OCI-M2 (cell line): ENCODE measurements at regions not wholly inside any gene's neighbourhood (a gene's known extent, or its start where the extent isn't known, plus 50 kb on each side); places are given as distances from the start of the nearest gene placed in this dataset.

Source experiments
- DNase-seq: peaks from one replicate; lab custom pipeline; 2025; ENCODE audit not compliant: unreplicated experiment; lab: John Stamatoyannopoulos, UW

DNA sequence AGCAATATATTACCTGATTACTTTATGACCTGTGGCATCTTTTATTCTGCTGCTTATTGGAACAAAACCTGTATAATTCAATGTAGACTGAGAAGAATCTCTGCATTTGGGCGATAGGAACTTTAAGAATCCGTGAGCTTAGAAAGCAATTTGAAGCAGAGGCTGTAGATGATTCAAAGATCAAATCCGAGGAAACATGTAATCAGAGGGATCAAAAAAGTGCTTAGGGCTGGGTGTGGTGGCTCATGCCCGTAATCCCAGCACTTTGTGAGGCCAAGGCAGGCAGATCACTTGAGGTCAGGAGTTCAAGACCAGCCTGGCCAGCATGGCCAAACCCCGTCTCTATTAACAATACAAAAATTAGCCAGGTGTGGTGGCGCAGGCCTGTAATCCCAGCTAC is 198.4 kb downstream of the MTX2 start:
- DNase-seq: no peak

DNA sequence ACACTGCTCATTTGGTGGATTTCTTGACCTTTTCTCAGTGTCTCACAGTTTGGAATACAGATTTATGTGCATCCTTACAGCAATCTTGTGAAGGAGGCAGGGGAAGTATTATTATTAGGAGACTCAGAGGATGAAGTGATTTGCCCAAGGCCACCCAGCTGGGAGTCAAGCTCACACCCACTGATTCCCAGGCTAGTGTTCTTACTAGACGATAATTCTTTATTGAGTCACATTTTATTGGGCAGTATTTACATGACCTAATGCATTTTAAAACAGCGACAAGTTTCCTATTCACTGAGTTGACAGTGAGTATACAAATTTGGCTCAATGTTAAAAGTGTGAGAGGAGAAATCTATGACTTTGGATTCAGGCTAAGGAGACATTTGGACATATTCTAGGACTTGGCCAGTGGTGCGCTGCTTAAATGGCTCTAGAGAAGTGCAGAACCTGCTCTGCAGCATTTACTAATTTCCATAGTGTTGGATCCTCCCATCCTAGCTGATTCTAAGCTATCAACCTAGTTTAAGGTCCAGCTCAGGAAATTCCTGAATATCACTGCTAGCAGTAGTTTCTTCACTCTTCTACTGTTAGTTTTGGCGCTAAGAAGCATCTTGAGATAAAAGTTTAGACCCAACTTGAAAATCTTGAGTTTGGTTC is 199.3 kb downstream of the MTX2 start:
- DNase-seq: no peak

DNA sequence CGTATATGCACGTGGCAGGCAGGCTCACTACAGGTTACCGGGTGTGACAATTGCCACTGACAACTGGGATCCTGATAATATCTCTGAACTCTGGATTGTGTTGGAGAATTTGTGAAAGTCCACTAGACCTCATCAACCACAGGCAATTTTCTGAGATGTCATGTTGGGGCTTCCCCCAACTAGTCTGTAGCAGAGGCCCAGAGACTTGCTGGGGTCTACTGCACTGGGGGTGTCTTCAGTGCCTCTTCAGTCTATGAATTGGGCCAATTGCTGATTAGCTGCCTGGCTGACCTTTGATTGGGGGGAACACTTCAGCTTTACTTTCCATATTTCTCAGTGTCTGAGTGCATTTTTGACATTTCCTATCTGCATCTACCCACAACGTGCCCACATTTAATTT is 201.5 kb downstream of the MTX2 start:
- DNase-seq: no peak

DNA sequence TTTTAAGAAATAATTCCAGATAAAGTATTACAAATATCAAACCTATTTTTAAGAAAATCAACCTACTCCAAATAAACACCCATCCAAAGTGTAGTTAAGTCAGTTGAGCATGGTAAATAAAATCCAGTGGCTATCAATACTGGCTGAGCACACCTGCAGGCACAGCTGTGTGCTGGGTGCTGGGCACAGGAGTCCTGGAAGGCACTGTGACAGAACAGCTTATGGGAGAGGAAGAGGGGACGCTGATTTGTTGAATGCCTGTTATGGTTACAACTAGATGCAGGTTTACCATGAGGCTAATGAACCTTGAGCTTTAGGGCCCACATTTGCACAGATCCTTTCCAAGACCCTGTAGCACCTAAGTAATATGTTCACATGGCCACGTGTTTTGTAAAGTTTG is 202.7 kb downstream of the MTX2 start:
- DNase-seq: no peak

DNA sequence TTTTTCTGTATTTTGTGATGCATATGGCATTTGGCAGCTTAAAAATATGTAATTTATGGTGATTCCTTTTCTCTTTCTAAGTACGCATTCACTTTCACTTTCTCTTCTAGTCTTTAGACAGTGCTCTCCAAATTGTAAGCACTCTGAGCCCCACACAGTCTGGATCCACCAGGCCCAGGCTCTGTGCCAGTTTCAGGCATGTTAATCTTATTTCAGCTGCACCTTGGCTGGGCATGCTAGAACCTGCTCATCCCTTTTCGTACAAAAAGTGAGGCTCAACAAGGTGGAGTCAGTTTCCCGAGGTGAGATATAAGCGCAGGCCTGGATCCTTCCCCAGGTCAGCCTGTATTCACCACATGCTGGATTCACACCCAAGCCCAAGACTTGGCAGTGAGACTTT is 203.9 kb downstream of the MTX2 start:
- DNase-seq: no peak

DNA sequence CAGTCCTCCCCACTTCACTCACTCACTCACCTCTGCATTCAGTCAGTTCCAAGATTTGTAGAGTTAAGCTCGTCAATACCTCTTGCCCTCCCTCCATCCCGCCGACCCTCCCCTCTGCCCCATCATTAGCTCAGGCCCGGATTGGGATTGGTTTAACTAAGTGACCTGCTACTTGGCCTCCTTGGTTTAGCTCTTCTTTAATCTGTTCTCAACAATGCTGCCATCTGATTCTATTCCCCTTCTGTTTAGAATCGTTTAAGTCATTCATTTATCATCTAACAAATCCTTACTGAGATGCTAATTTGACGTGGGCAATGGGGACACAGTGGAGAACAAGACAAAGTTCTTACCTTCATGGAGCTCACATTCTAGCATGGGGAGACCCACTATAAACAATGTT is 204.6 kb downstream of the MTX2 start:
- DNase-seq: no peak

DNA sequence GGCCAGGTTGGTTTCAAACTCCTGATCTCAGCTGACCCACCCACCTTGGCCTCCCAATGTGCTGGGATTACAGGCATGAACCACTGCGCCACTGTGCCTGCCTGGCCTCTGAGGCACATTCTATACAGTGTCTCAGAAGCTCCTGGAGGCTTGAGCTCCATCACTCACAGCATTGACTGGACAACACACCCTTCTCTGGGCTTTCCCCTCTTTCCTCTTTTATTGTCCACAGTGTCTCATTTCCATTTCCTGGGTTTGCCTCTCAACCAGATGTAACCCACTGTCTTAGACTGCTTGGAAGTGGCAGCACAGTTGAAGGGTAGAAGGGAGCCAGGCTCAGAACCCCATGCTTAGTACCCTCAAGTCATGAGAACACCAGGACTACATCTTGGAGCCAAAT is 208.1 kb downstream of the MTX2 start:
- DNase-seq: no peak

DNA sequence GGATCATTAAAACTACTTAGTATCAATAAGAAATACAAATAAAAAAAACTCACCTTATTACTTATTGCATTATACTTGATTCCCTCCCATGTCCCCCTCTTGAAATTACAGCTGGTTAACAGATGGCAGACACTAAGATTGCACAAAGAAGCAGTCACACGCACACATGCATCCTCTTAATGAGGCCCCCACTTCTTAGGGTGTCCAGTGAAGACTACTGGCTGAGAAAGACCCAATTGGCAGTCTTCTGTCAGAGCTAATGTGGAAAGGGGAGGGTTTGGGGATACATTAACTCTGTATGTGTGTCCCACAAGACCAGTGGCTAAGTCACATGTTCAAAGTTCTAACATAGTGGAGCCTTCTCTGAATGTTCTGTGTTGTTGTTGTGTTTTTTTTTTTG is 210.7 kb downstream of the MTX2 start:
- no peak for DNase-seq

DNA sequence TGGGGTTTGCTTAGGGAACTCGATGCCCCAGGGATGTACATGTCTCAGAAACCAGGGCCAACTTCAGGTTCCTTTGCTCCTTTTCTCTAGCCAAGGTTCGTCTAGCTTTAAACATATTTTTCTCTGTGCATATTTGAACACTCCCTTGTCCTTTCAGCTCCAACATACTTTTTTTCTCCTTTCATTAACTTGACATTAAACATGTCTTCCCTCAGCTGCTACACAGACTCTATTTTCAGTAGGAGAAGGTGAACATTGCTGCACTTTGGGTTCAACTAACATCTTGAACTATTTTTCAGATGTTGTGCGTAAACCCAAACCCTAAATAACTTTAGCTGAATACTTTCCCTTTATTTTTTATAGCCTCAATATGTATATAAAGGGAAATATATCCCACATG is 212.9 kb downstream of the MTX2 start:
- DNase-seq: no peak

DNA sequence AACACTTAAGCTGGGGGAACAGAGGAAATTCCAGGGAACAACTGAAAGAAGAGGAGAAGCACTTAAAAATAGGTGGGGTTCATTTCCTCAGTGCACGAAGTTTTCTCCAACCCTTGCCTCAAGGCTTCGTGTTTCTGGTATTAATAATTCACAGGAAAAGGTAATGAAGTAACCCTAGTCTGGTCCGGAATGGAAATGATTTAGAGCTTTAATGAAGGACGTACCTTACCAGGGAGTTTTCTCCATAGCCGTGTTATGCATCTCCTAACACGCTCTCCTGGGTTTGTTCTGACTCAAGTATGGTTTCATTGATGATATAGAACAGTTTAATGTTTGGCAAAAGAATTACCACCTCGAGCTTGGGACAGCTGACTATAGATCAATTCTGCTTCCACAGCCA is 214.2 kb downstream of the MTX2 start:
- no peak for DNase-seq

DNA sequence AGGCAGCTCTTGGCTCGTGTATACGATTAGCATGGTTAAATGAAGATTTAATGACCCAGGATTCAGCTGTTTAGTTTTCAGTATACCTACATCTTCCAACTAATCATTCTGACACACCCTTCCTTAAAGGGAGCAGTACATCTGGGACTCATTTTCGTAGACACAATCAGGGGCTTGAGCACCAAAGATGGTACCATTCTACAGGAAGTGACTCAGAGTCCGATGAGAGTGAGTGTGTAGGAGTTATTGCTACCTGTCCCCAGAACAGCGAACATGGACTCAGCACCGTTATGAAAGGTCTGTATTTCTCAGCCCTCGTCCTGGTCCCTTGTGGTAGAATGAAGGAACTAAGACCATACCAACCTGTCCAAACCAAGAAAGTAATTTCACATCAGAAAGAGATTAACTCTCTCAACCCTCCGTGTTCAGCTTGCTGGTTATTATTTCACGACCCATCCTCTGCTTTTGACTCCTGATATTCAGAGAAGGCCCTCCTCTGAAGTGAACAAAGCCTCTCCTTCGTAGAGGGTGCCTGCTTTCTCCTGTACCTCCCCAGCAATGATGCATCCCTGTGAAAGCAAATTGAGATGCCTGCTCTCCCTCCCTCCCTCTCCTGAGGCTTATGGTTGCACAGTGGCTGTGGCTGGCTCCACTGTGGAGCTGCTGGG is 214.8 kb downstream of the MTX2 start:
- DNase-seq: no peak

DNA sequence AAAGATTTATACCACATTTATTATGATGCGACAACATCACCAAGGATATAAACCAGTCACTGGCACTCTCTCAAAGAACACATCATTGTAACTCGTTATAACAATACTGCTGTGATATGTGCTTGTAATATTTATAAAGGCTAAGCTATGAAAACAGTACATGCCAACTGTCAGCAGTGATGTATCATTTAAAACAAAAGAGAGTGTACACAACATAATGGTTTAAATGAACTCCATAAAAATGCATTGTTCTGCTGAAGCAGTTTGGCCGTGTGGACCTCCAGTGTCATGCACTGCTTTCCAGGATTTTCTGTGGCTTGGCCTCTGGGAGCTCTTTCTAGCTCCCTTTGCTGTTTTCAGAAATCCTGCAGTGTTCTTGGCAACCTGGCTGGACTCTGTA is 215.6 kb downstream of the MTX2 start:
- no peak for DNase-seq

DNA sequence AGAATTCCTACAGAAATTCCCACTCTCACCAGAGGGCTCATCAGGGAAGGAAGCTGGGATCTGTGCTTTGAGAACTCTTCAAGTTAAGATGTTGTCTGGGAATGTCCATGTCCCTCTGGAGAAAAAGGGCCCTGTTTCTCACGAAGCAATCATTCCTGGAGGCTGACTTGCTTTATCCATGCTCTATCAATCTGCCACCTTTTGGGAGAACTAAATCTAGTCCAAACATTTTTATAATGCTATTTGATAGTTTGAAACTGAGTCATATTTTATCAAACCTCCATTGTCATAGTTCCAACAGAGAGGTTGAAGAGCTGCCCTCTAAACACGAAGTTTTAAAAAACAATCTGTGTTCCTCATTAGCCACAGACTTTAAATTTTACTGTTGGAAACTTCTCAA is 219.2 kb downstream of the MTX2 start:
- DNase-seq: no peak

DNA sequence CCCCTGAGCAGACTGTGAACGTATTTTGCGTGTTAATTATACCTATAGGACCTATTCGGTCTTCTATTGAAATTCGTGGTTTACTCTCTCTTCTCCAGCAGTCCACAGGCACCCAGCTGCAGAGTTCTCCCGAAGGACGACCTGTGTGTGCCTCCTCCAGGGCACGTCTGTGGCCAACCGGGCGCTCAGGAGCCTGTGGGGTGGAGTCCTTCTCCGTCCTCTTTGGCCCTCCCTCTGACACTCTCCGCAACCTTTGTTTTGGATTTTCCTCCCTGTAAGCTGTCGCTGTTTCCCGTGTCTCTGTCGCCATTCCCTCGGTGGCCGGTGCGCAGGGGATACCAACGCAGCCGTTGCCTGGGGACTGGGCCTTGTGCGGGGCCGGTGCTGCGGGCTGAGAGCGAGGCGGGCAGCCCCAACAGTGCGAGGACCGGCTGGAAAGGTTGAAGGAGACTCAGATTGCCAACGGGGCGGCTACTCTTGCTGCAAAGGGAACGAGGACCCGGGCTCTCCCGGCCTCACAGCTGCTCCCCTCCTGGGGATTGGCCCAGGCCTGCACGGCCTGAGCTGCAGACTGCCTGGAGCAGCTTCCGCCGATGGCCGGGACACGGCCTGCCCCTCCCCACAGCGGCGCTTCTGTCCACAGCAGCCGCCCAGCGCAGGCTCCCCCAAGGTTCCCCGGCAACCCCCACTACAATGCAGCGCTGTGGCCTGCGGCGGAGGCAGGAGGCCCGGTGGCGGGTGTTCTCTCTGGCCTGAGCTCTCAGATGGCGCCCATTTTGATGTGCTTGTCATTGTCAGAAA is 221.0 kb downstream of the MTX2 start:
- DNase-seq: no peak

DNA sequence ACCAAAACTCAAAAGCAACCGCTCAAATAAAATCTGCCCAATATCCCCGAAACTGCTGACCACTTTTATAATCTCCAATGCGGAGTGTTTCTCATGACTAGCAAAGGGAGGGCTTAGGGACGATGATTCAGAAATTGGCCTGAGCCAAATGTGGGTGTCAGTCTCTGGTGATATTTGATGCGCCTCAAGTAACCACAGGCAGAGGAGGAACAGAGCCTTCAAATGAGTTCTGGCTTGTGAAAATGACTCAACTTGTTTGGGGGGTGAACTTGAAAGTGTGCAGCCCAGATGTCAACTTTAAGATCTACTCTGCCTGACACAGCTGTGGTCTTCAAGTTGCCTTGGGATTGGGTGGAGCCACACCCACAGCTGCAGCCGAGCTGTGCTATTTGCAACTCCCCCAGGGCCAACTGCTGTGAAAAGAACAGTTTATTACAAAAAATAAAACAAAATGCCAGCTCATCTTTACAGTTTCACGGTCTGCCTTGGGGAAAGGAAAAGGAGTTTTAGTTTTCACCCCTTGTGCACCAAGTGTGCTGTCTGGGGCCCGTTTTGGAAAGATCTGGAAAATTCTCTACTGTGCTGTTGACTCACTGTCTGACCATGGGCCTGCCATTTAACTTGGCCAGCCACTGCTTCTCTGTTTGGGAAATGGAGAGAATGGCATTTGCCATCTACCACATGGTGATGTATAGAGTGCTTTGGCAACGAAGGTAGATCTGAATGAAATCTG is 222.1 kb downstream of the MTX2 start:
- no peak for DNase-seq

DNA sequence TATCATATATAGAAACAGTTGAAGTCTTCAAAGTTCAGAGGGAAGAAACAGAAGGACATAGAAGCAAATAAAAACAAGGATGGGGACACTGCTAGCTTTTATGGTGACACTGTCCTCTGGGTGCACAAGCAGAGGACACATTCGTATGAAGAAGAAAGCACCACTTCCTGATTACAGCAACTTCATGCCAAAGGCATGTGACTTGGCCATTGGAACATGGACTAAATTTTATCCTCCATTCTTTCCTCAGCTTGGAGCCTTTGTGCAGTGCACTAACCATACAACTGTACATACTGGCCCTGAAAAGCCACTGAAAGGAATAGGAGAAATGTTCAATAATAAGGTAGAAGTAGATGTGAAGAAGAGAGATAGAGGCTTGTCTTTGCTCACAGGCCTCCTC is 223.3 kb downstream of the MTX2 start:
- no peak for DNase-seq

DNA sequence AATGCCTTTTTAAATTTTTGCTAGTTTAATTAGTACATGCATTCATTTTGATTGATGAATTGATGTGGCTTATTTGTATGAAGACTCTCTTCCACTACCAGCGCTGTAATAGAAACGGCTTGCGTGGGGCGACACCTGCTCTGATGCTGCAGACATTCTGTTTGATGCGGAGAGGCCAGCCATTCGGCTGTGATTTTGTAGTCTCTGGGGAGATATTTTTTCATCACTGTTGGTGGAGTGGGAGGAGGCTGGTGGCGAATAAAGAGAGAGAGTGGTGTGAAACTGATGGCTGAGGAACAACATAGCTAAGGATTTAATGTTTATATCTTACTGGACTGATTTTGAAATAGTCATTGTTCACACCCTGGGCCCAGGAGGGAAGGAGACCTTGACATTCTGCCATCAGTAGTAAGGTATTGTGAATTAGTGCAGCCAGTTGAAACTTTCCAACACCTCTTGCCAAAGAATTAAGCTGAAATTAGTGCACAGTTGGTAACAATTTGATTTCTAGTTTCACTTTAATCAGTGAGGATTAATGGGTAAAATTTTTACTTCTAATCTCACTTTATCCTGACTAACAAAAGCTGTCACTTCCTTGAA is 224.1 kb downstream of the MTX2 start:
- no peak for DNase-seq

DNA sequence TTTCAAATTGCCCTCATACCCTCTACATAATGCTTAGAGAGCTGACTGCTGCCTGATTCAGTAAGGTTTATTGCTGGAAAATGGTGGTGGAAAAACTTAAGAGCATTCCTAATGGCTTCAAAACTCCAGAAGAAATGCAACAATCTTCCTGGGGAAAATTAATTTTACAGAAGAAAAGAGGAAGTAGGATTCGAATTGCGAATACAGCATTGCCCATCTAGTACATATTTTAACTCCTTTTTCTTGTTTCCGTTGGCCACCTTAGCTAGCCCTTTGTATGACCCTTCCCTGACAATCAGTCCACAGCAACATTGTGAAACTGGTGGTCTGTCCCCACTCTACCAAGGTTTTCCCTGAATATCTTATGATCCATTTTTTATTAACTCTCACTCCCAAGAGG is 224.7 kb downstream of the MTX2 start:
- no peak for DNase-seq

DNA sequence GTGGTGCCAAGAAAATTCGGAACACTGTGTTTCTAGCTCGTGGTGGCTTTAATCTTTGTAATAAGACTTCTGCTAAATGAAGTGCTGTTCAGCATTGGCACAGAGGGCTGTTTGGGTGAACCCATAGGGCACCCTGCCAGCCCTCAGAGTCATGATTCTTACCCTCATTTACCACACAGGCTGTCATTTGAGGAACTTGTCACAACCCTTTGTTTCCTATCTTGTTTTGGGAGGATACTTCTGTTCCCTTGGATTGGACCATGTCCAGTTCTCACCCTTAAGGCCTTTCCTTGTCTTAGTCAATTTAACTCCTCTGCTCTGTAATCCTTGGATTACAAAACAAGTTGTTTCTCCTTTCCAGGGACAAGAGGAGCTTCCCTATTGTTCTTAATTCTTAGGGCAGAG is 225.7 kb downstream of the MTX2 start:
- DNase-seq: no peak

DNA sequence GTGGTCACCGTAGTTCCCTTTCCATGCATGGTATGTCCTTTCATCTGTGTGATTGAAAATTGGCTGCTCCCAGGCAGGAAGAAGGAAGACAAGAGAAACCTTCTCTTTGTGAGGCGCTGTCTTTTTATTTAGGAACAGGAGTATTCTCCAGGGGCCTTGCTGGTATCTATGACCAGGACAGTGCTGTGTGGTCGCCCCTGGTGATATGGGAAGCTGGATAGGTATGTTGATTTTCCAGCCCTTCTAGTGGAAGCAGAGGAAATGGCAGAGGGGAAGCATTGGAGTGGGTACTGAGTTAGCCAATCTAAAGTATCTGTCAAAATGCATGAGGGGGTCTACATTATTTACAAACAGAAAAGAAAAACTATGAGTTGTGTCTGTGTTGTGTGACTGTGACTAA is 226.6 kb downstream of the MTX2 start:
- no peak for DNase-seq

DNA sequence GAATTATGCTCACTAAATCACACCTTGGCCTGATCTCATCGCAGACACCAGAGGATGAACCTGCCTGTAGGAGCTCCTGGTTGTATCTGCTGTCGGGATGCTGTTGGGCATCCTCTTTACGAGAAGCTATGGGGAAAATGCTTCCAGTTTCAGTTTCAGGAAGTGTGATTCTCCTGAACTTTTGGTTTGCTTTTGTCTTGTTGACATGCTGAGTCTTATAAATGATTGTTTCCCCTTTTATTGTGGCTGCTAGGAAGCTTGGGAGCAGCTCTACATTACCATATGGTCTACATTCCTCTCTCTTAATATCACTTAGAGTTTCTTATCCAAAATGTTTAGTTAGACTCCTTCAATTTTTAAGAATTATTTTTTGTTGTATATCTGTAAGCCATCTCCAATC is 227.5 kb downstream of the MTX2 start:
- no peak for DNase-seq
